SK-N-SH (cell line): ENCODE measurements at regions not wholly inside any gene's neighbourhood (a gene's known extent, or its start where the extent isn't known, plus 50 kb on each side); places are given as distances from the start of the nearest gene placed in this dataset.

Experiments
- CTCF ChIA-PET: fragments of 300-600, 350-600 bp; formaldehyde crosslinking; extraction: SDS; loops from one replicate; lab custom pipeline; 2021; lab: Yijun Ruan, JAX
- POLR2A ChIA-PET: fragments of 350-600 bp; sonication (Branson Sonifier 250); formaldehyde crosslinking; extraction: SDS; loops from one replicate; lab custom pipeline; 2020; ENCODE audit warnings: antibody characterized with exemption, inconsistent platforms; lab: Yijun Ruan, JAX
- DNase-seq: peaks from one replicate; pipeline ENCODE4 v3.0.0; 2012
- H2AFZ ChIP-seq: fragments of 200-600 bp; sonication (generic); 2 replicates; pipeline ENCODE4 v1.8.1; 2016; ENCODE audit warnings: antibody characterized with exemption, mild to moderate bottlenecking, low read depth
- H3F3A ChIP-seq: fragments of 200-600 bp; sonication (generic); replicated peaks from 2 replicates; pipeline ENCODE3; 2016; ENCODE audit warnings: antibody characterized with exemption, mild to moderate bottlenecking; ENCODE audit not compliant: insufficient read depth
- H3K27ac ChIP-seq, 2 experiments: fragments of 200-500 bp in 1 of 2; fragments of 200-600 bp in 1 of 2; sonication (Bioruptor generic) in 1 of 2; sonication (generic), shearing (Covaris generic) in 1 of 2; 2 replicates each; pipeline versions ENCODE4 v1.5.1 to v1.6.1; 2014 to 2016; ENCODE audit warnings: low read depth in 2 of 2, inconsistent platforms in 1 of 2, low read length in 1 of 2, mild to moderate bottlenecking in 1 of 2, mixed read lengths in 1 of 2
- H3K27me3 ChIP-seq: fragments of 200-600 bp; sonication (generic), shearing (Covaris generic); 2 replicates; pipeline ENCODE4 v1.6.1; 2016; ENCODE audit warnings: mixed run types; ENCODE audit not compliant: insufficient read depth
- H3K36me3 ChIP-seq, 2 experiments: fragments of 200-500 bp in 1 of 2; fragments of 200-600 bp in 1 of 2; sonication (Bioruptor generic) in 1 of 2; sonication (generic) in 1 of 2; replicated peaks in 1 of 2; 2 replicates each; pipeline versions ENCODE3 to v1.5.1; 2014 to 2016; ENCODE audit warnings: low read length in 1 of 2, mild to moderate bottlenecking in 1 of 2; ENCODE audit not compliant: insufficient read depth in 2 of 2, control insufficient read depth in 1 of 2
- H3K4me1 ChIP-seq, 2 experiments: fragments of 200-500 bp in 1 of 2; fragments of 200-600 bp in 1 of 2; sonication (Bioruptor generic) in 1 of 2; sonication (generic), shearing (Covaris generic) in 1 of 2; 2 replicates each; pipeline versions ENCODE4 v1.5.1 to v1.6.1; 2014 to 2016; ENCODE audit warnings: low read depth in 1 of 2, low read length in 1 of 2, mixed run types in 1 of 2; ENCODE audit not compliant: insufficient read depth in 2 of 2, control insufficient read depth in 1 of 2
- H3K4me2 ChIP-seq: fragments of 200-600 bp; sonication (generic), shearing (Covaris generic); 2 replicates; pipeline ENCODE4 v1.6.1; 2017; ENCODE audit warnings: mixed run types
- H3K4me3 ChIP-seq, 2 experiments: fragments of 200-500 bp in 1 of 2; fragments of 200-600 bp in 1 of 2; sonication (Bioruptor generic) in 1 of 2; sonication (generic), shearing (Covaris generic) in 1 of 2; 2 replicates each; pipeline versions ENCODE4 v1.5.1 to v1.8.1; 2014 to 2016; ENCODE audit warnings: low read depth in 2 of 2, inconsistent platforms in 1 of 2, low read length in 1 of 2, mild to moderate bottlenecking in 1 of 2, mixed read lengths in 1 of 2, moderate library complexity in 1 of 2
- H3K79me2 ChIP-seq: fragments of 200-600 bp; sonication (generic); 2 replicates; pipeline ENCODE4 v1.8.1; 2017; ENCODE audit warnings: mild to moderate bottlenecking; ENCODE audit not compliant: insufficient read depth
- H3K9ac ChIP-seq: fragments of 200-600 bp; sonication (generic); 2 replicates; pipeline ENCODE4 v1.6.1; 2017; ENCODE audit warnings: mixed run types
- H3K9me2 ChIP-seq: fragments of 200-600 bp; sonication (generic); 2 replicates; pipeline ENCODE4 v1.6.1; 2017; ENCODE audit warnings: mixed run types
- H3K9me3 ChIP-seq: fragments of 200-600 bp; sonication (generic); 2 replicates; pipeline ENCODE4 v1.6.1; 2017; ENCODE audit warnings: mixed run types, mild to moderate bottlenecking, moderate library complexity
- H4K20me1 ChIP-seq: fragments of 200-600 bp; sonication (generic); 2 replicates; pipeline ENCODE4 v1.6.1; 2017; ENCODE audit warnings: mild to moderate bottlenecking, mixed run types; ENCODE audit not compliant: insufficient read depth
- CHD2 ChIP-seq: fragments of 150-350 bp; IDR thresholded peaks from 2 replicates; pipeline ENCODE4 v1.6.1; 2018; ENCODE audit warnings: low read length; ENCODE audit not compliant: partially characterized antibody
- ELF1 ChIP-seq: IDR thresholded peaks from 2 replicates; pipeline ENCODE4 v1.4.0; 2012
- EP300 ChIP-seq, 2 experiments: IDR thresholded peaks; 2 replicates each; pipeline versions ENCODE4 v1.4.0 to v1.6.1; 2012; ENCODE audit warnings: borderline replicate concordance in 1 of 2, low read depth in 1 of 2, low read length in 1 of 2
- EZH2phosphoT487 ChIP-seq: fragments of 200-600 bp; sonication (generic); IDR thresholded peaks from 2 replicates; pipeline ENCODE4 v1.6.1; 2017; ENCODE audit warnings: low read depth, mixed run types, mild to moderate bottlenecking, antibody characterized with exemption, moderate library complexity, borderline replicate concordance
- FOXM1 ChIP-seq: IDR thresholded peaks from 2 replicates; pipeline ENCODE4 v1.4.0; 2012; ENCODE audit warnings: low read depth, mild to moderate bottlenecking
- GABPA ChIP-seq: IDR thresholded peaks from 2 replicates; pipeline ENCODE4 v1.4.0; 2012; ENCODE audit warnings: low read depth, mild to moderate bottlenecking
- GATA2 ChIP-seq: sonication (generic); formaldehyde crosslinking; IDR thresholded peaks from 2 replicates; pipeline ENCODE4 v1.5.0; 2020; ENCODE audit warnings: mild to moderate bottlenecking, missing genetic modification reagents
- JUND ChIP-seq: IDR thresholded peaks from 2 replicates; pipeline ENCODE4 v1.4.0; 2012
- MEF2A ChIP-seq: IDR thresholded peaks from 2 replicates; pipeline ENCODE4 v1.4.0; 2012; ENCODE audit warnings: low read depth, borderline replicate concordance
- MXI1 ChIP-seq: IDR thresholded peaks from 2 replicates; pipeline ENCODE4 v1.6.1; 2012; ENCODE audit warnings: mild to moderate bottlenecking, low read depth, low read length, improper control_type of control experiment
- NRF1 ChIP-seq: IDR thresholded peaks from 2 replicates; pipeline ENCODE4 v1.6.1; 2012; ENCODE audit warnings: low read depth, mild to moderate bottlenecking, low read length
- RCOR1 ChIP-seq: fragments of 150-350 bp; IDR thresholded peaks from 2 replicates; pipeline ENCODE4 v1.6.1; 2017; ENCODE audit warnings: antibody characterized with exemption, low read length
- REST ChIP-seq: IDR thresholded peaks from 2 replicates; pipeline ENCODE4 v1.6.1; 2012; ENCODE audit warnings: mild to moderate bottlenecking, low read depth, low read length, moderate library complexity
- SMC3 ChIP-seq: IDR thresholded peaks from 2 replicates; pipeline ENCODE4 v1.6.1; 2012; ENCODE audit warnings: low read depth, low read length, improper control_type of control experiment
- TCF12 ChIP-seq: IDR thresholded peaks from 2 replicates; pipeline ENCODE4 v1.4.0; 2012
- TEAD4 ChIP-seq: IDR thresholded peaks from 2 replicates; pipeline ENCODE4 v1.4.0; 2012; ENCODE audit warnings: mild to moderate bottlenecking, borderline replicate concordance; ENCODE audit not compliant: insufficient read depth
- USF1 ChIP-seq: IDR thresholded peaks from 2 replicates; pipeline ENCODE4 v1.4.0; 2012; ENCODE audit warnings: low read depth, borderline replicate concordance
- YY1 ChIP-seq: IDR thresholded peaks from 2 replicates; pipeline ENCODE4 v1.4.0; 2012; ENCODE audit warnings: low read depth, mild to moderate bottlenecking
- TF ChIP-seq, protein P1 (sequence below): fragments of 150-350 bp; IDR thresholded peaks from 2 replicates; pipeline ENCODE4 v1.6.1; 2016; ENCODE audit warnings: mild to moderate bottlenecking, low read depth, low read length

GRCh38 chr13:63605962-63606361 is 2190.3 kb upstream of the PCDH20 start:
- H3K36me3 ChIP-seq, result no peaks in the 10 kb centered on the region
- POLR2A ChIA-PET, result no interaction called here

More at GRCh38 chr13:63605962-63606361, 2190.3 kb upstream of the PCDH20 start:
- no peak for DNase-seq
- Histone ChIP-seq H3K79me2 (no peaks in the 10 kb centered on the region), H3K4me2 (no peak overlapping the region), H3K4me3 (no peak overlapping the region), H3K9ac (no peak overlapping the region), H3K9me2 (no peaks in the 10 kb centered on the region), H3K9me3 (0 out of 2 replicates have a peak, but pooled peaks cover 3% of the 10 kb centered on the region), H3K4me1 (no peaks in the 10 kb centered on the region), H3K27ac (no peak overlapping the region), H3F3A (no peaks in the 10 kb centered on the region), H4K20me1 (no peaks in the 10 kb centered on the region), H3K27me3 (no peaks in the 10 kb centered on the region), H2AFZ (no peak overlapping the region)
- TF ChIP-seq USF1 (no peak), RCOR1 (no peak), JUND (no peak), EZH2phosphoT487 (no peak), EP300 (IDR thresholded peaks at IDR 0.05; ENCODE audit: borderline replicate concordance in 1 of 2, low read depth in 1 of 2, low read length in 1 of 2) (no peak), GABPA (no peak), NRF1 (no peak), REST (no peak), MXI1 (no peak), TEAD4 (no peak), ELF1 (no peak), CHD2 (no peak), FOXM1 (no peak), YY1 (no peak), MEF2A (no peak), GATA2 (CRISPR knock-in tag) (no peak), SMC3 (no peak), TCF12 (no peak)
- TF ChIP-seq, protein P1, sequence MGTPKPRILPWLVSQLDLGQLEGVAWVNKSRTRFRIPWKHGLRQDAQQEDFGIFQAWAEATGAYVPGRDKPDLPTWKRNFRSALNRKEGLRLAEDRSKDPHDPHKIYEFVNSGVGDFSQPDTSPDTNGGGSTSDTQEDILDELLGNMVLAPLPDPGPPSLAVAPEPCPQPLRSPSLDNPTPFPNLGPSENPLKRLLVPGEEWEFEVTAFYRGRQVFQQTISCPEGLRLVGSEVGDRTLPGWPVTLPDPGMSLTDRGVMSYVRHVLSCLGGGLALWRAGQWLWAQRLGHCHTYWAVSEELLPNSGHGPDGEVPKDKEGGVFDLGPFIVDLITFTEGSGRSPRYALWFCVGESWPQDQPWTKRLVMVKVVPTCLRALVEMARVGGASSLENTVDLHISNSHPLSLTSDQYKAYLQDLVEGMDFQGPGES, result no peak
- CTCF ChIA-PET, result no interaction called here
